GM21423 (cell line): ENCODE measurements at regions not wholly inside any gene's neighbourhood (a gene's known extent, or its start where the extent isn't known, plus 50 kb on each side); places are given as distances from the start of the nearest gene placed in this dataset.

Experiments used
- ATAC-seq: cut with Tn5 transposase; IDR thresholded peaks from one replicate; pipeline ENCODE4 v1.9.1; 2021; ENCODE audit warnings: mild to moderate bottlenecking, moderate library complexity; ENCODE audit not compliant: unreplicated experiment

GRCh38 chr15:79373113-79373512 is 59.0 kb upstream of the MINAR1 start:
- no peak for ATAC-seq

GRCh38 chr15:79373728-79374127 is 58.4 kb upstream of the MINAR1 start:
- no peak for ATAC-seq

- ATAC-seq = no peak
Measured at GRCh38 chr15:79376383-79376782, 55.8 kb upstream of the MINAR1 start.

- no peak for ATAC-seq
Measured at GRCh38 chr15:79378394-79379109, 53.6 kb upstream of the MINAR1 start.

GRCh38 chr15:79380755-79381497 is 51.2 kb upstream of the MINAR1 start:
- ATAC-seq = peak; percentile 72

GRCh38 chr15:79381593-79381992 is 50.5 kb upstream of the MINAR1 start:
- peak; percentile 13 for ATAC-seq
